Esophagus muscularis mucosa (tissue), 4 donors: ENCODE measurements at regions not wholly inside any gene's neighbourhood (a gene's known extent, or its start where the extent isn't known, plus 50 kb on each side); places are given as distances from the start of the nearest gene placed in this dataset.

Source experiments
- DNase-seq: peaks from one replicate; pipeline ENCODE4 v3.0.0-alpha.2; 2017; ENCODE audit errors: extremely low spot score
- H3K27ac ChIP-seq, 4 donors: fragments of 200-600 bp; sonication (generic); replicated peaks in 1 of 4; 1 replicate in 3 of 4; 2 replicates in 1 of 4; pipeline ENCODE4 v1.5.1; 2016 to 2019; ENCODE audit warnings: mild to moderate bottlenecking in 1 of 4
- H3K27me3 ChIP-seq, 4 donors: fragments of 200-600 bp; sonication (generic); one replicate each; pipeline versions ENCODE4 v1.5.1 to v1.6.0; 2016 to 2019
- H3K36me3 ChIP-seq, 4 donors: fragments of 200-600 bp; sonication (generic); one replicate each; pipeline ENCODE4 v1.5.1; 2016 to 2019
- H3K4me1 ChIP-seq, 4 donors: fragments of 200-600 bp; sonication (generic); one replicate each; pipeline ENCODE4 v1.5.1; 2016 to 2019
- H3K4me3 ChIP-seq, 4 donors: fragments of 200-600 bp; sonication (generic); 1 replicate in 2 of 4; 2 replicates in 2 of 4; pipeline ENCODE4 v1.5.1; 2016 to 2019; ENCODE audit warnings: mild to moderate bottlenecking in 4 of 4, moderate library complexity in 1 of 4
- H3K9me3 ChIP-seq, 4 donors: fragments of 200-600 bp; sonication (generic); 1 replicate in 3 of 4; 2 replicates in 1 of 4; pipeline ENCODE4 v1.5.1; 2016 to 2019
- EP300 ChIP-seq: sonication (generic); formaldehyde crosslinking; IDR thresholded peaks from one replicate; pipeline ENCODE4 v1.6.1; 2017; ENCODE audit warnings: antibody characterized with exemption
- POLR2A ChIP-seq: fragments of 450-650 bp; IDR thresholded peaks from one replicate; pipeline ENCODE4 v1.6.1; 2017; ENCODE audit warnings: antibody characterized with exemption, moderate library complexity, mild to moderate bottlenecking, low read depth
- POLR2AphosphoS5 ChIP-seq, 2 donors: sonication (generic); formaldehyde crosslinking; IDR thresholded peaks; one replicate each; pipeline ENCODE4 v1.6.1; 2017; ENCODE audit warnings: antibody characterized with exemption in 2 of 2
- WGBS: methylation state at CpG from one replicate; pipeline ENCODE4 v1.1.5; 2018; 5-methylcytosine and 5-hydroxymethylcytosine counted together
- intact Hi-C: fragments of 100-400 bp; cut with DNase I; formaldehyde crosslinking; loops from one replicate; pipeline ENCODE4 v1.15.1; 2023
- TF ChIP-seq, protein P1 (sequence below), 3 experiments: fragments of 200-600 bp in 2 of 3; fragments of 450-650 bp in 1 of 3; sonication (generic) in 2 of 3; IDR thresholded peaks; one replicate each; pipeline ENCODE4 v1.5.1; 2017 to 2019; ENCODE audit warnings: antibody characterized with exemption in 3 of 3, mild to moderate bottlenecking in 2 of 3, moderate library complexity in 1 of 3

DNA sequence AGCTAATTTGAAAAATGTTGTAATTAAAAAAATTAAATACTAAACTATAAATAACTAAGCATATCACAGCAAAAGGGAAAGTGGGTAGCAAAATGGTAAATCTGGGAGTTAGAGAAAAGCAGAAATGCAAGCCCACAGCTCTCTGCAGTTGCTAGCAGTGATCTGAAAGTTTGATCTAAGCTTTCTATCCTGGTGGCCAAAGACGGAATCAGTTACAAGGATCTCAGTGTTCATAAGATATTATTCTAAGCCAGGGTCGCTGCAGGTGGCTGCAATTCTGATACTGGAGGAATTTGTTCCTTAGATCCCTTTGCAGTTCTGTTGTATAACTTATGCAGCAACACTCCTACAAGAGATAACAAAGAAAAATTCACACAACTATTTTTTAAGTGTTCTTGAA is 363.7 kb downstream of the SETD4 start:
- Histone ChIP-seq H3K27me3 (peaks cover 0 to 23% (median 0%) of the 10 kb centered on the region in 4 donors), H3K9me3 (no peaks in the 10 kb centered on the region), H3K27ac (no peak overlapping the region), H3K36me3 (no peaks in the 10 kb centered on the region), H3K4me3 (no peak overlapping the region), H3K4me1 (peaks cover 5 to 10% (median 8%) of the 10 kb centered on the region in 4 donors)
- no peak for DNase-seq
- 55% methylated on average over 2 of the region's 2 CpGs for WGBS
- intact Hi-C loops: no loop called here
- no peak for TF ChIP-seq POLR2A
- TF ChIP-seq, protein P1, sequence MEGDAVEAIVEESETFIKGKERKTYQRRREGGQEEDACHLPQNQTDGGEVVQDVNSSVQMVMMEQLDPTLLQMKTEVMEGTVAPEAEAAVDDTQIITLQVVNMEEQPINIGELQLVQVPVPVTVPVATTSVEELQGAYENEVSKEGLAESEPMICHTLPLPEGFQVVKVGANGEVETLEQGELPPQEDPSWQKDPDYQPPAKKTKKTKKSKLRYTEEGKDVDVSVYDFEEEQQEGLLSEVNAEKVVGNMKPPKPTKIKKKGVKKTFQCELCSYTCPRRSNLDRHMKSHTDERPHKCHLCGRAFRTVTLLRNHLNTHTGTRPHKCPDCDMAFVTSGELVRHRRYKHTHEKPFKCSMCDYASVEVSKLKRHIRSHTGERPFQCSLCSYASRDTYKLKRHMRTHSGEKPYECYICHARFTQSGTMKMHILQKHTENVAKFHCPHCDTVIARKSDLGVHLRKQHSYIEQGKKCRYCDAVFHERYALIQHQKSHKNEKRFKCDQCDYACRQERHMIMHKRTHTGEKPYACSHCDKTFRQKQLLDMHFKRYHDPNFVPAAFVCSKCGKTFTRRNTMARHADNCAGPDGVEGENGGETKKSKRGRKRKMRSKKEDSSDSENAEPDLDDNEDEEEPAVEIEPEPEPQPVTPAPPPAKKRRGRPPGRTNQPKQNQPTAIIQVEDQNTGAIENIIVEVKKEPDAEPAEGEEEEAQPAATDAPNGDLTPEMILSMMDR (IDR thresholded peaks at IDR 0.05): no peak
- TF ChIP-seq POLR2AphosphoS5 (IDR thresholded peaks at IDR 0.05): no peak
- TF ChIP-seq EP300: no peak

DNA sequence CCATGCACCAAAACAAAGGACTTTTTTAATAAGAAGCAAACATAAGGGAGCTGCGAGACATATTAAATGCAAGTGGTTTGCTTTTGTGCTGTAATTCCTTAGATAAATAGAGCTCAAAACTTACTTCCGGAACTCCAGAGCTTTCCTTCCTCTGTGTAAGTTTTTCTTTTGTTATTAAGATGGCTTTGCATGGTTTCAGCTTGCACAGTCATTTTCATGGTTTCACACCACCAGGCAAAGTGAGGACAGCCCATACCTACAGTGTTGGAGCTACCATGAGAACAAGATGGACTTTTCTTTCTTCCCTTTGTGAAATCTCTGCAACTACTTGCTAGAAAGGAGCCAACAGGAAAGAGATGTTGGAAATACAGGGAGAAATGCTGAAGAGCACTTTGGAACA is 368.0 kb downstream of the SETD4 start:
- no peaks in the 10 kb centered on the region for H3K36me3 ChIP-seq
- H3K27me3 ChIP-seq: peaks cover 0 to 22% (median 0%) of the 10 kb centered on the region in 4 donors
- WGBS: 79% methylated on average over 2 of the region's 2 CpGs
- H3K4me1 ChIP-seq: peaks cover 2 to 4% (median 3%) of the 10 kb centered on the region in 4 donors
- H3K27ac ChIP-seq: no peak overlapping the region
- intact Hi-C loops: no loop called here
- TF ChIP-seq, protein P1 (IDR thresholded peaks at IDR 0.05): no peak
- TF ChIP-seq EP300 (no peak), POLR2A (no peak), POLR2AphosphoS5 (IDR thresholded peaks at IDR 0.05) (no peak)
- no peak overlapping the region for H3K4me3 ChIP-seq
- DNase-seq: no peak
- H3K9me3 ChIP-seq: no peaks in the 10 kb centered on the region

DNA sequence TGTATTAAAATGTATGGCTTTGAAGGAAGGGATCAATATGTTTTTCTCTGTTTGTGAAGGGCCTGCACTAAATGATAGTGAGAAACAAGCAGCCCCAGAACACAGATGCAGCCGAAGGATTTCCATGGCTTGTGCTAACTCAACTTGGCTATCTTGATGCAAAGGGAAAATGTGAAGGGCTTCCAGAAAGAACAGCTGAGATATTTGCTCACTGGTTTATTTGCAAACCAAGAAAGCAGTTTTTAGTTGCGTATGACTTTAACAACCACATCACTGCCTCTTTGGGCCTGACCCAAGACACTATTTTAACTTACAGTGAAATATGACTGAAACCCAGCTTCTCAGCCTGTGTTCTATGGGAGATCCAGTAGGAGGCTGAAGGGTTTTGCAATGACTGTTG is 369.9 kb downstream of the SETD4 start:
- H3K4me1 ChIP-seq: no peaks in the 10 kb centered on the region
- no peaks in the 10 kb centered on the region for H3K9me3 ChIP-seq
- no peaks in the 10 kb centered on the region for H3K36me3 ChIP-seq
- H3K4me3 ChIP-seq: no peak overlapping the region
- intact Hi-C loops: no loop called here
- WGBS: 72% methylated on average over 2 of the region's 2 CpGs
- peaks cover 0 to 22% (median 0%) of the 10 kb centered on the region in 4 donors for H3K27me3 ChIP-seq
- no peak for DNase-seq
- no peak overlapping the region for H3K27ac ChIP-seq
- TF ChIP-seq POLR2A (no peak), POLR2AphosphoS5 (IDR thresholded peaks at IDR 0.05) (no peak), EP300 (no peak)
- TF ChIP-seq, protein P1 (IDR thresholded peaks at IDR 0.05): no peak

DNA sequence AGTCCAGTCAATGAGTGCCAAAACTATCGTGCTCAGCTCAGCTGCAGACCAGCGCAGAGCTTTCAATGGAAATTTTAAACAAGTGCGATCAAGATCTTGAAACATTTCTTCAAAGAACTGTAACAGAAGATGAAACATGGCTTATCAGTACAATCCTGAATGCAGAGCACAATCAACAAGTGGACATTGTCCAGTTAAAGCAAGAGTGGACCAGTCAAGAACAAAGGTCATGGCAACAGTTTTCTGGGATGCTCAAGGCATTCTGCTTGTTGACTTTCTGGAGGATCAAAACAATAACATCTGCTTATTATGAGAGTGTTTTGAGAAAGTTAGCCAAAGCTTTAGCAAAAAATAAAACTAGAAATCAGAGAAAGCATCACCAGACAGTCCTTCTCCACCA is 374.2 kb downstream of the SETD4 start:
- H3K9me3 ChIP-seq: no peaks in the 10 kb centered on the region
- H3K36me3 ChIP-seq: no peaks in the 10 kb centered on the region
- intact Hi-C loops: no loop called here
- H3K4me3 ChIP-seq: no peak overlapping the region
- peaks cover 0 to 4% (median 0%) of the 10 kb centered on the region in 4 donors for H3K27me3 ChIP-seq
- H3K27ac ChIP-seq: no peak overlapping the region
- DNase-seq: no peak
- TF ChIP-seq POLR2AphosphoS5 (IDR thresholded peaks at IDR 0.05): no peak
- TF ChIP-seq, protein P1 (IDR thresholded peaks at IDR 0.05): no peak
- TF ChIP-seq POLR2A: no peak
- TF ChIP-seq EP300: no peak
- no peaks in the 10 kb centered on the region for H3K4me1 ChIP-seq
- WGBS: 34% methylated on average over 3 of the region's 3 CpGs

DNA sequence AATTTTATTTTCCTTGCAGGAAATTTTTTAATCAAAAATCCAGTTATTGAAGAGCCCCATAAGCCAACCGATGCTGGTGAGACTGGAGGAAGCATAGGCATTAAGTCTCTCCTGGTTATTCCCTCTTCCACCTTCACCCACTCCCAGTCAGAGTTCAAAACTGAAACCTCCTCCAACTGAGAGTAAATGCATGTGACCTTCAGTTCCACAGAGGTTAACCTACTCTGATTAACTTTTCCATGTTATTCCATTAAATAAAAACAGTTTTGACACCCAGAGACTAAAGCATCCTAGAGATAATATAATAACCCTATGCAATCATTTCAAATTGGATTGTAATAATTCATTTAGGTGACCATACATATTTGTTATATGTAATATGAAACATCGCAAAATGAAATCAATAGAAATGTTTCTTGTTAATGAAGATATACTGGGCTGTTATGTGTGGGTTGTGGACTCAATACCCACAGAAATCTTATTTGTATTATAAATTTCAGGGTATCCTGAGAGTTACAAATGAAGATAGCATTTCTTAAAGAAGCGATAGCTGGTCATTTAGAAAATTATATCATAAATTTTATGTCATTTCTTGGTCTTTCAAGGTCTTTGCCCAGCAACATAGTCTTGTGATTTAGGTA is 376.5 kb downstream of the SETD4 start:
- H3K36me3 ChIP-seq: no peaks in the 10 kb centered on the region
- intact Hi-C loops: no loop called here
- no peaks in the 10 kb centered on the region for H3K9me3 ChIP-seq
- peaks cover 0 to 4% (median 0%) of the 10 kb centered on the region in 4 donors for H3K27me3 ChIP-seq
- TF ChIP-seq, protein P1 (IDR thresholded peaks at IDR 0.05): no peak
- TF ChIP-seq EP300: no peak
- no peak for TF ChIP-seq POLR2AphosphoS5 (IDR thresholded peaks at IDR 0.05)
- no peak for TF ChIP-seq POLR2A
- H3K27ac ChIP-seq: no peak overlapping the region
- WGBS: 95% methylated on average over 3 of the region's 3 CpGs
- no peaks in the 10 kb centered on the region for H3K4me1 ChIP-seq
- no peak for DNase-seq
- H3K4me3 ChIP-seq: no peak overlapping the region
